Ovary (tissue), 3 donors: ENCODE measurements at regions not wholly inside any gene's neighbourhood (a gene's known extent, or its start where the extent isn't known, plus 50 kb on each side); places are given as distances from the start of the nearest gene placed in this dataset.

Source experiments
- CTCF ChIP-seq, 3 donors: fragments of 450-650 bp in 2 of 3; fragments of 200-600 bp in 1 of 3; IDR thresholded peaks; one replicate each; pipeline versions ENCODE4 v1.5.1 to v1.8.0; 2016 to 2022; ENCODE audit warnings: antibody characterized with exemption in 3 of 3, mild to moderate bottlenecking in 1 of 3
- EP300 ChIP-seq: sonication (generic); formaldehyde crosslinking; IDR thresholded peaks from one replicate; pipeline ENCODE4 v1.6.1; 2017; ENCODE audit warnings: antibody characterized with exemption
- POLR2A ChIP-seq: fragments of 450-650 bp; IDR thresholded peaks from one replicate; pipeline ENCODE4 v1.6.1; 2017; ENCODE audit warnings: antibody characterized with exemption, mild to moderate bottlenecking, moderate library complexity
- donor health status: DM: no; HTN: no; CAD: no.

GRCh38 chr11:31874631-31875191 is 63.6 kb upstream of the PAX6 start:
- TF ChIP-seq CTCF (IDR thresholded peaks at IDR 0.05), result no peak
- TF ChIP-seq POLR2A, result no peak
- no peak for TF ChIP-seq EP300
